OCI-LY3 (cell line): ENCODE measurements at regions not wholly inside any gene's neighbourhood (a gene's known extent, or its start where the extent isn't known, plus 50 kb on each side); places are given as distances from the start of the nearest gene placed in this dataset.

ENCODE experiments used
- EZH2phosphoT487 ChIP-seq: fragments of 200-600 bp; shearing (Covaris generic); IDR thresholded peaks from 2 replicates; pipeline ENCODE4 v1.6.1; 2018; ENCODE audit warnings: antibody characterized with exemption, mixed run types, low read depth
- TF ChIP-seq, protein P1 (sequence below): fragments of 200-600, 300-600 bp; sonication (generic); IDR thresholded peaks from 2 replicates; pipeline ENCODE4 v1.5.1; 2014; ENCODE audit warnings: antibody characterized with exemption, low read length, low read depth

- TF ChIP-seq, protein P1, sequence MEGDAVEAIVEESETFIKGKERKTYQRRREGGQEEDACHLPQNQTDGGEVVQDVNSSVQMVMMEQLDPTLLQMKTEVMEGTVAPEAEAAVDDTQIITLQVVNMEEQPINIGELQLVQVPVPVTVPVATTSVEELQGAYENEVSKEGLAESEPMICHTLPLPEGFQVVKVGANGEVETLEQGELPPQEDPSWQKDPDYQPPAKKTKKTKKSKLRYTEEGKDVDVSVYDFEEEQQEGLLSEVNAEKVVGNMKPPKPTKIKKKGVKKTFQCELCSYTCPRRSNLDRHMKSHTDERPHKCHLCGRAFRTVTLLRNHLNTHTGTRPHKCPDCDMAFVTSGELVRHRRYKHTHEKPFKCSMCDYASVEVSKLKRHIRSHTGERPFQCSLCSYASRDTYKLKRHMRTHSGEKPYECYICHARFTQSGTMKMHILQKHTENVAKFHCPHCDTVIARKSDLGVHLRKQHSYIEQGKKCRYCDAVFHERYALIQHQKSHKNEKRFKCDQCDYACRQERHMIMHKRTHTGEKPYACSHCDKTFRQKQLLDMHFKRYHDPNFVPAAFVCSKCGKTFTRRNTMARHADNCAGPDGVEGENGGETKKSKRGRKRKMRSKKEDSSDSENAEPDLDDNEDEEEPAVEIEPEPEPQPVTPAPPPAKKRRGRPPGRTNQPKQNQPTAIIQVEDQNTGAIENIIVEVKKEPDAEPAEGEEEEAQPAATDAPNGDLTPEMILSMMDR, result no peak
- no peak for TF ChIP-seq EZH2phosphoT487
Measured at GRCh38 chr9:113823421-113823820, 52.7 kb upstream of the ZNF618 start.
